LNCAP (cell line): ENCODE measurements at regions not wholly inside any gene's neighbourhood (a gene's known extent, or its start where the extent isn't known, plus 50 kb on each side); places are given as distances from the start of the nearest gene placed in this dataset.

Experiments used
- TF ChIP-seq, protein P1 (sequence below): fragments of 450-650 bp; IDR thresholded peaks from 2 replicates; pipeline ENCODE4 v1.5.1; 2017; ENCODE audit warnings: mild to moderate bottlenecking

DNA sequence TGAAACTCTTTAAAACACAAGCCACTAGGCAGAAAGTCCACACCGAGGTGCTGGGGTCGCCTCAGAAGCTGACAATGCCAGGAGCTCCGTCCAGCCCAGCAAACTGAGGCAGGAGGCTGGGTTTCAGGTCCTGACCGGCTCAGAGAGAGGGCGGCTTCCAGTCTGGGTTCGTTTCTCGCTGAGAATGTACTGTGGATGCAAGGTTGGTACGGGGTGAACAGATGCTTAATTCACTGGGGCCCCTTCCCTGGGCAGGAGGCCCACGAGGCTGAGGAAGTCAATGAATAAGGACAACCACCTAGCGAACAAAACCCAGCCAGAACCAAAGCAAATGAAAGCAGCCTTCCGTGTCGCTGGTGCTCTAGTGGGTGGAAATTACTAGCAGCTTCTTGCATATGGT is 142.0 kb downstream of the RTP5 start:
- TF ChIP-seq, protein P1, sequence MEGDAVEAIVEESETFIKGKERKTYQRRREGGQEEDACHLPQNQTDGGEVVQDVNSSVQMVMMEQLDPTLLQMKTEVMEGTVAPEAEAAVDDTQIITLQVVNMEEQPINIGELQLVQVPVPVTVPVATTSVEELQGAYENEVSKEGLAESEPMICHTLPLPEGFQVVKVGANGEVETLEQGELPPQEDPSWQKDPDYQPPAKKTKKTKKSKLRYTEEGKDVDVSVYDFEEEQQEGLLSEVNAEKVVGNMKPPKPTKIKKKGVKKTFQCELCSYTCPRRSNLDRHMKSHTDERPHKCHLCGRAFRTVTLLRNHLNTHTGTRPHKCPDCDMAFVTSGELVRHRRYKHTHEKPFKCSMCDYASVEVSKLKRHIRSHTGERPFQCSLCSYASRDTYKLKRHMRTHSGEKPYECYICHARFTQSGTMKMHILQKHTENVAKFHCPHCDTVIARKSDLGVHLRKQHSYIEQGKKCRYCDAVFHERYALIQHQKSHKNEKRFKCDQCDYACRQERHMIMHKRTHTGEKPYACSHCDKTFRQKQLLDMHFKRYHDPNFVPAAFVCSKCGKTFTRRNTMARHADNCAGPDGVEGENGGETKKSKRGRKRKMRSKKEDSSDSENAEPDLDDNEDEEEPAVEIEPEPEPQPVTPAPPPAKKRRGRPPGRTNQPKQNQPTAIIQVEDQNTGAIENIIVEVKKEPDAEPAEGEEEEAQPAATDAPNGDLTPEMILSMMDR = no peak

DNA sequence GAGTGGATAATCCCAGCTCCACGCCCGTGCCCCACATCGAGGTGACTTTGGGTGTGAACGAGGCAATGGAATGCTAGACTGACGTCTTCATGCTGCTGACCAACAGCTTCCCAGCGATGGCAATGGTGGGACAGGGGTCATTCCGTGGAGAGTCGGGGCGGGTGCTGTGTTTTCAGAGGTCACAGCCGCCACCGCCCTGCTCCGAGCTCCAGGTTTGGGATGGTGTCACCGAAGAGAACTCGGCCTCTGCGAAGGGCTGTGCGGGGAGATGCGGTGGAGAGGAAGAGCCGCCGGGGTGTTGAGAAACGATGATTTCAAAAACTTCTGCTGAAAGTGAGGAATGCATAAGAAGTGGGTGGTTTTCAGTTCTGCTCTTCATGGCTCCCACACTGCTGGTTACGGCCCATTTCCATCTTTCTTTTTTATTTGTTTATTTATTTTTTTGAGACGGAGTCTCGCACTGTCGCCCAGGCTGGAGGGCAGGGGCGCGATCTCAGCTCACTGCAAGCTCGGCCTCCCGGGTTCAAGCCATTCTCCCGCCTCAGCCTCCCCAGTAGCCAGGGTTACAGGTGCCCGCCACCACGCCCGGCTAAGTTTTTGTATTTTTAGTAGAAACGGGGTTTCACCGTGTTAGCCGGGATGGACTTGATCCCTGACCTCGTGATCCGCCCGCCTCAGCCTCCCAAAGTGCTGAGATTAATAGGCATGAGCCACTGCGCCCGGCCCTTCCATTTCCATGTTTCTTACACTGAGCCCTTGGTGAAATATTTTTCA is 142.6 kb downstream of the RTP5 start:
- TF ChIP-seq, protein P1 = no peak

DNA sequence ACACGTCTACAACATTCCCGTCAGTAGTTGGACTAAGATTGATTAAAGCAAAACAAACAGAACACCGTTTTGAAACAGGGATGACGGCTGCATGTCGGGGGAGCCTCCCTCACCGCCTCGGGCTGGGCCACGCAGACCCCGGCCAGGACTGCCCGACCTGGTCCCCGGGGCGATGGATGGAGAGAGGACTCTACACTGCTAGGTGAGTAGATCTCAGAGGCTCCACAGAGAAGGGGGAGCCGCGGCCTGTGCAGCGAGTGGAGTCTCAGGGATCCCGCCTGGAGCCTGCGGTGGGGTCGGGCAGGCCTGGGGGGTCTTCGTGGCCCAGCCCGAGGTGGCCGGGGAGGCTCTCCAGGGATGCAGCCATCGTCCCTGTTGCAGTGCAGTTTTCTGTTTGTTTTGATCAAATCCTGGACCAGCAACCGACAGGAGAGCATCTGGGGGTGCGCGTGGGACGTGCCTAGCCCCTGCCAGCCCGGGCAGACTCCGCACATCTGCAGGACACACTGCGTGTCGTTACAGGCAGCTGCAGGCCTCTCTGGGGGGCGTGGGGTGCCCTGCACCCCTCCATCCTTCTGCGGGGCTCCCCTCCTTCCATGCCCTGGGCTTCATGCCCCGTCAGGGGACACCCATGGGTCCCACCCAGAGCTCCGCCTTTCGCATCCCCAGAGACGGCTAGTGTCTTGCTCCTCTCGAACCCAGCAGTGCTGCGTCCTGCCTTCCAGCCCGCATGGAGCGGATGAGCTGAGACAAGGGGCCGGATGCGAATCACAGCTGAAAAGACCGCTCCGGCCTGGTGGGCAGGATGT is 143.6 kb downstream of the RTP5 start:
- TF ChIP-seq, protein P1 = no peak

DNA sequence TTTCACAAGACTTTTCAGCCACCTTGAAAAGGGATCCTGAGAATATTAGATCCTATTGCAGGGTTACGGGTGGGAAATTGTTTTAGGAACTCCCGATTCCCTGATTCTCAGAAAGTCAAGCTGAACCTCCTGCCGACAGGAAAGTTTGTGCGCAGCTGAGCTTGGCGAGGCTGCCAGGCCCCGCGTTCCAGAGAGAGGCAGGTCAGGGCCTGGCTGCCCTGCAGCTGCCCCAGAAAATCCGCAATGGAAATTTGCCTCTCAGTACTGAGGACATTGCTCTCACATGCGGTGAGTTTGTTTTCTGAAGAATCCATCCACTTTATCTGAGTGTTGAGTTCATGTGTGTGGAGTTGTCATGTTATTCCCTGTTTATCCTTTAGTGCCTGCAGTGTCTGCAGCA is 144.2 kb downstream of the RTP5 start:
- TF ChIP-seq, protein P1 = no peak

GRCh38 chr2:242015108-242016065 is 145.9 kb downstream of the RTP5 start:
- TF ChIP-seq, protein P1 = no peak

DNA sequence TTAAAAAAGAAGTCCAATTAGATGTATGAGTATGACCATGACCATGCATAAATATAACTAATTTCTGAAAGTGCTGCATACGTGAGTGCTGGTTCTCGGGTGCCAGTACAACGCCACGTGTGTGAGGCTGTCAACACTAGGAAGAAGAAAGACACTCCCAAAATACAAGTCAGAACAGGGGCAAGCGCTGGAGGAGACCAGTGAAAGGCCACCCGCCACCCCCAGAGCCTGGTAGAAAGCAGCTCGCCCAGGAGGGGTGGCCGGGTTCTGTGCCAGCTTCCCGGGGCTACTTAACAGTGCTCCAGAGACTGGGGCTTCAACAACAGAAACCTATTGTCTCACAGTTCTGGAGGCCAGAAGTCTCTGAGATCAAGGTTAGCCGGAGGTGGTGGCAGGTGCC is 147.6 kb downstream of the RTP5 start:
- TF ChIP-seq, protein P1 = no peak

- TF ChIP-seq, protein P1 = no peak
Observed at GRCh38 chr2:242019344-242019743, 149.8 kb downstream of the RTP5 start.
